GM12875 (cell line): ENCODE measurements at regions not wholly inside any gene's neighbourhood (a gene's known extent, or its start where the extent isn't known, plus 50 kb on each side); places are given as distances from the start of the nearest gene placed in this dataset.

Experiments used
- H3K4me3 ChIP-seq: one replicate; pipeline ENCODE4 v1.5.1; 2011; ENCODE audit warnings: low read depth, low read length, control low read depth
- CTCF ChIP-seq: IDR thresholded peaks from 2 replicates; pipeline ENCODE4 v1.5.1; 2011; ENCODE audit warnings: low read depth, mild to moderate bottlenecking, control low read depth, inconsistent platforms, low read length, moderate library complexity, borderline replicate concordance; ENCODE audit not compliant: insufficient read depth

GRCh38 chr2:22560021-22560420 lies 825.0 kb upstream of the KLHL29 start:
- no peak for TF ChIP-seq CTCF
- no peak overlapping the region for H3K4me3 ChIP-seq

GRCh38 chr2:22579341-22579740 lies 805.6 kb upstream of the KLHL29 start:
- no peak for TF ChIP-seq CTCF
- no peak overlapping the region for H3K4me3 ChIP-seq

- no peak overlapping the region for H3K4me3 ChIP-seq
- TF ChIP-seq CTCF = no peak
Measured at GRCh38 chr2:22582107-22582506, 802.9 kb upstream of the KLHL29 start.

- no peak for TF ChIP-seq CTCF
- H3K4me3 ChIP-seq = no peak overlapping the region
Measured at GRCh38 chr2:22596306-22596705, 788.7 kb upstream of the KLHL29 start.

GRCh38 chr2:22600156-22600555 lies 784.8 kb upstream of the KLHL29 start:
- no peak for TF ChIP-seq CTCF
- no peak overlapping the region for H3K4me3 ChIP-seq

GRCh38 chr2:22600999-22601398 lies 784.0 kb upstream of the KLHL29 start:
- H3K4me3 ChIP-seq = no peak overlapping the region
- TF ChIP-seq CTCF = no peak

- TF ChIP-seq CTCF = no peak
- no peak overlapping the region for H3K4me3 ChIP-seq
Measured at GRCh38 chr2:22604136-22604535, 780.8 kb upstream of the KLHL29 start.
